ENCODE measurements at regions not wholly inside any gene's neighbourhood (a gene's known extent, or its start where the extent isn't known, plus 50 kb on each side); places are given as distances from the start of the nearest gene placed in this dataset.

DNA sequence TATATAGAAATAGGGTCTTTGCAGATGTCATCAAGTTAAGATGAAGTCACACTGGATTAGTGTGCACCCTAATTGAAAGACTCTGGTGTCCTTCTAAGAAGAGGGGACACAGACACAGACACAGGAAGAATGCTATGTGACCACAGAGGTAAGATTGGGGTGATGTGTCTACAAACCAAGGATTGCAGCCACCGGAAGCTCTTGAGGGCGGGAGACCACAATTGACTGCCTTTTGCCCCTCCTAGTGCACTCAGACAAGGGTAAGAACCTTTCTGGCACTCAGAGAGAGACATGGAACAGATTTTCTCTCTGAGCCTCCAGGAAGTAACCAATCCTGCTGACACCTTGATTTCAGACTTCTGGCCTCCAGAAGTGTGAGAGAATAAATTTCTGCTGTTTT is 51.2 kb upstream of the ARAP3 start:
- WGBS (ENCODE audit: insufficient coverage, low lambda C conversion rate) = no CpG with 5 or more reads among the region's 2 CpGs
- Histone ChIP-seq H3K4me1 (ENCODE audit: control insufficient read depth, insufficient read depth, low read length) (no peaks in the 10 kb centered on the region), H3K9me3 (ENCODE audit: control insufficient read depth, low read depth, low read length) (no peaks in the 10 kb centered on the region), H3K4me3 (ENCODE audit: low read length) (no peak overlapping the region), H3K27ac (ENCODE audit: low read length) (no peak overlapping the region), H3K27me3 (ENCODE audit: control insufficient read depth, insufficient read depth, low read length) (peaks cover 7% of the 10 kb centered on the region), H3K36me3 (ENCODE audit: control insufficient read depth, insufficient read depth, low read length) (no peaks in the 10 kb centered on the region)
- DNase-seq = no peak

DNA sequence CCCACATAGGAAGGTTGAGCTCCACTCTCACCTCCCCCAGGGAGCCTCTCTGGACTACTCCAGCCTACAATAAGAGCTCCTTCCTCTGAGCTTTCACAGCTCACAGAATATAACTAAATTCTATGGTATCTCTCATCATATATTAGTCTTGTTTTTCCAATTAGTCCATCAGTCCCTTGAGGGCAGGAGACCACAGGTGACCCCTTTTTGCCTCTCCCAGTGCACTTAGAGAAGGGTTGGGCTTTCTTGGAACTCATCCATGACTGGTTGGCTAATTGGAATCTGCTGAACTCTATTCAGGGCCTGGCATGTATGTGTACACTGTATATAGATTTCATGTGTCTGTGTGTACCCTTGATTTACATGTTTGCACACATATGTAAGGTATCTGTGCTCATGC is 50.4 kb upstream of the ARAP3 start:
- H3K9me3 ChIP-seq (ENCODE audit: control insufficient read depth, low read depth, low read length) = no peaks in the 10 kb centered on the region
- H3K4me1 ChIP-seq (ENCODE audit: control insufficient read depth, insufficient read depth, low read length) = no peaks in the 10 kb centered on the region
- H3K4me3 ChIP-seq (ENCODE audit: low read length) = no peak overlapping the region
- no peak for DNase-seq
- H3K27me3 ChIP-seq (ENCODE audit: control insufficient read depth, insufficient read depth, low read length) = peaks cover 4% of the 10 kb centered on the region
- H3K36me3 ChIP-seq (ENCODE audit: control insufficient read depth, insufficient read depth, low read length) = no peaks in the 10 kb centered on the region
- H3K27ac ChIP-seq (ENCODE audit: low read length) = no peak overlapping the region

All from large intestine (tissue), 3 donors.